ENCODE measurements at regions not wholly inside any gene's neighbourhood (a gene's known extent, or its start where the extent isn't known, plus 50 kb on each side); places are given as distances from the start of the nearest gene placed in this dataset.

GRCh38 chr17:33745047-33745760 lies 452.1 kb upstream of the ASIC2 start:
- DNase-seq (no peak), ATAC-seq (ENCODE audit: low read depth) (no peak)
- no peaks in the 10 kb centered on the region for H3K4me1 Mint-ChIP-seq
- Histone ChIP-seq H3K27ac (ENCODE audit: low read length in 2 of 2) (no peak overlapping the region), H2AFZ (ENCODE audit: insufficient read depth, low read depth, low read length, poor library complexity, severe bottlenecking) (no peak overlapping the region), H3K9me3 (ENCODE audit: control extremely low read depth in 1 of 3, control insufficient read depth in 2 of 3, insufficient read depth in 1 of 3, low read length in 2 of 3) (peaks cover 0 to 2% (median 0%) of the 10 kb centered on the region in 3 donors), H3K4me1 (ENCODE audit: control insufficient read depth in 2 of 2, insufficient read depth in 2 of 2, low read length in 2 of 2) (no peaks in the 10 kb centered on the region), H3K79me2 (ENCODE audit: control insufficient read depth, insufficient read depth, low read length) (no peaks in the 10 kb centered on the region), H3K4me3 (ENCODE audit: control extremely low read depth in 1 of 5, extremely low read depth in 1 of 5, insufficient read depth in 1 of 5, low read depth in 2 of 5, low read length in 4 of 5) (no peak overlapping the region), H3K9ac (ENCODE audit: low read length) (no peak overlapping the region), H3K27me3 (replicated peaks in 1 of 4; ENCODE audit: control extremely low read depth in 1 of 4, control insufficient read depth in 3 of 4, insufficient read depth in 4 of 4, low read length in 3 of 4) (peaks cover 0 to 4% (median 0%) of the 10 kb centered on the region in 4 experiments), H4K20me1 (ENCODE audit: control insufficient read depth, insufficient read depth, low read length, poor library complexity, severe bottlenecking) (no peaks in the 10 kb centered on the region), H3K4me2 (replicated peaks; ENCODE audit: low read depth, low read length, poor library complexity, severe bottlenecking) (no peak overlapping the region), H3K36me3 (replicated peaks in 1 of 2; ENCODE audit: control extremely low read depth in 1 of 2, control insufficient read depth in 1 of 2, extremely low read depth in 1 of 2, insufficient read depth in 2 of 2, low read length in 1 of 2) (no peaks in the 10 kb centered on the region)
- no CpG with 5 or more reads among the region's 3 CpGs for WGBS (ENCODE audit: insufficient coverage)
- H3K27ac Mint-ChIP-seq: no peak overlapping the region
- no peak overlapping the region for H3K4me3 Mint-ChIP-seq
- TF ChIP-seq EZH2 (IDR thresholded peaks at IDR 0.05; ENCODE audit: borderline replicate concordance, insufficient read depth, low read depth, low read length, poor library complexity, severe bottlenecking) (no peak), CTCF (IDR thresholded peaks at IDR 0.05) (no peak)
- H3K27me3 Mint-ChIP-seq: peaks cover 27% of the 10 kb centered on the region
- CTCF ChIA-PET: no interaction called here
- no peaks in the 10 kb centered on the region for H3K9me3 Mint-ChIP-seq (ENCODE audit: insufficient read depth)
- POLR2A ChIA-PET: no interaction called here
- intact Hi-C loops (cut with micrococcal nuclease): no loop called here

- no peak overlapping the region for H3K27ac Mint-ChIP-seq
- peaks cover 0 to 2% (median 0%) of the 10 kb centered on the region in 3 donors for H3K9me3 ChIP-seq (ENCODE audit: control extremely low read depth in 1 of 3, control insufficient read depth in 2 of 3, insufficient read depth in 1 of 3, low read length in 2 of 3)
- H3K36me3 ChIP-seq (replicated peaks in 1 of 2; ENCODE audit: control extremely low read depth in 1 of 2, control insufficient read depth in 1 of 2, extremely low read depth in 1 of 2, insufficient read depth in 2 of 2, low read length in 1 of 2): no peaks in the 10 kb centered on the region
- H3K27ac ChIP-seq (ENCODE audit: low read length in 2 of 2): no peak overlapping the region
- H3K4me1 Mint-ChIP-seq: peaks cover 4% of the 10 kb centered on the region
- peaks cover 36% of the 10 kb centered on the region for H3K27me3 Mint-ChIP-seq
- ATAC-seq (ENCODE audit: low read depth) (no peak), DNase-seq (no peak)
- H3K4me2 ChIP-seq (replicated peaks; ENCODE audit: low read depth, low read length, poor library complexity, severe bottlenecking): no peak overlapping the region
- H3K79me2 ChIP-seq (ENCODE audit: control insufficient read depth, insufficient read depth, low read length): no peaks in the 10 kb centered on the region
- H3K9me3 Mint-ChIP-seq (ENCODE audit: insufficient read depth): no peaks in the 10 kb centered on the region
- no peak overlapping the region for H2AFZ ChIP-seq (ENCODE audit: insufficient read depth, low read depth, low read length, poor library complexity, severe bottlenecking)
- peaks cover 0 to 10% (median 0%) of the 10 kb centered on the region in 4 experiments for H3K27me3 ChIP-seq (replicated peaks in 1 of 4; ENCODE audit: control extremely low read depth in 1 of 4, control insufficient read depth in 3 of 4, insufficient read depth in 4 of 4, low read length in 3 of 4)
- WGBS (ENCODE audit: insufficient coverage): 96% methylated on average over 4 of the region's 6 CpGs
- intact Hi-C loops (cut with micrococcal nuclease): no loop called here
- peaks cover 0 to 3% of the 10 kb centered on the region in 2 donors for H3K4me1 ChIP-seq (ENCODE audit: control insufficient read depth in 2 of 2, insufficient read depth in 2 of 2, low read length in 2 of 2)
- ChIA-PET POLR2A (no interaction called here), CTCF (interaction anchor here (0.9 to 1.0 kb wide), 2 partner anchors 11 to 28 kb away, joined by 3 to 4 read pairs; no protein-coding TSS in a partner anchor)
- no peak for TF ChIP-seq CTCF (IDR thresholded peaks at IDR 0.05)
- TF ChIP-seq EZH2 (IDR thresholded peaks at IDR 0.05; ENCODE audit: borderline replicate concordance, insufficient read depth, low read depth, low read length, poor library complexity, severe bottlenecking): no peak
- no peak overlapping the region for H3K4me3 Mint-ChIP-seq
- no peaks in the 10 kb centered on the region for H4K20me1 ChIP-seq (ENCODE audit: control insufficient read depth, insufficient read depth, low read length, poor library complexity, severe bottlenecking)
- H3K4me3 ChIP-seq (ENCODE audit: control extremely low read depth in 1 of 5, extremely low read depth in 1 of 5, insufficient read depth in 1 of 5, low read depth in 2 of 5, low read length in 4 of 5): no peak overlapping the region
- no peak overlapping the region for H3K9ac ChIP-seq (ENCODE audit: low read length)
Observed at GRCh38 chr17:33749171-33749570, 456.1 kb upstream of the ASIC2 start.
